ENCODE measurements at regions not wholly inside any gene's neighbourhood (a gene's known extent, or its start where the extent isn't known, plus 50 kb on each side); places are given as distances from the start of the nearest gene placed in this dataset.

GRCh38 chr5:58239731-58240130 lies 220.2 kb downstream of the PLK2 start:
- ATAC-seq: no peak
- TF ChIP-seq CTCF (IDR thresholded peaks at IDR 0.05): no peak
- H3K4me3 Mint-ChIP-seq: no peak overlapping the region
- peaks cover 3% of the 10 kb centered on the region for H3K27me3 Mint-ChIP-seq
- intact Hi-C loops (cut with micrococcal nuclease): no loop called here
- POLR2A ChIA-PET: no interaction called here
- DNase-seq: no peak
- H3K9me3 Mint-ChIP-seq: no peaks in the 10 kb centered on the region
- no peaks in the 10 kb centered on the region for H3K4me1 Mint-ChIP-seq (ENCODE audit: low read depth)
- H3K36me3 Mint-ChIP-seq (ENCODE audit: low read depth): no peaks in the 10 kb centered on the region
- CTCF ChIA-PET: no interaction called here
- no peak overlapping the region for H3K27ac Mint-ChIP-seq

- Mint-ChIP-seq H3K9me3 (no peaks in the 10 kb centered on the region), H3K4me1 (ENCODE audit: low read depth) (no peaks in the 10 kb centered on the region), H3K27me3 (peaks cover 3% of the 10 kb centered on the region), H3K4me3 (no peak overlapping the region), H3K36me3 (ENCODE audit: low read depth) (no peaks in the 10 kb centered on the region), H3K27ac (no peak overlapping the region)
- DNase-seq: no peak
- TF ChIP-seq CTCF (IDR thresholded peaks at IDR 0.05): no peak
- no peak for ATAC-seq
- ChIA-PET CTCF (no interaction called here), POLR2A (no interaction called here)
- intact Hi-C loops (cut with micrococcal nuclease): no loop called here
These were observed 220.8 kb downstream of the PLK2 start for GRCh38 chr5:58239045-58239444.

- Mint-ChIP-seq H3K27me3 (peaks cover 1% of the 10 kb centered on the region), H3K9me3 (no peaks in the 10 kb centered on the region), H3K27ac (no peak overlapping the region), H3K4me1 (ENCODE audit: low read depth) (no peaks in the 10 kb centered on the region), H3K4me3 (no peak overlapping the region), H3K36me3 (ENCODE audit: low read depth) (no peaks in the 10 kb centered on the region)
- POLR2A ChIA-PET: no interaction called here
- no peak for DNase-seq
- intact Hi-C loops (cut with micrococcal nuclease): no loop called here
- ATAC-seq: no peak
- no peak for TF ChIP-seq CTCF (IDR thresholded peaks at IDR 0.05)
- CTCF ChIA-PET: no interaction called here
These were observed 223.4 kb downstream of the PLK2 start for GRCh38 chr5:58236498-58236897.

GRCh38 chr5:58235299-58235698 lies 224.6 kb downstream of the PLK2 start:
- H3K36me3 Mint-ChIP-seq (ENCODE audit: low read depth): no peaks in the 10 kb centered on the region
- no peaks in the 10 kb centered on the region for H3K4me1 Mint-ChIP-seq (ENCODE audit: low read depth)
- H3K27ac Mint-ChIP-seq: no peak overlapping the region
- no peak overlapping the region for H3K4me3 Mint-ChIP-seq
- no peak for ATAC-seq
- no peak for TF ChIP-seq CTCF (IDR thresholded peaks at IDR 0.05)
- POLR2A ChIA-PET: no interaction called here
- DNase-seq: no peak
- H3K9me3 Mint-ChIP-seq: no peaks in the 10 kb centered on the region
- H3K27me3 Mint-ChIP-seq: no peaks in the 10 kb centered on the region
- intact Hi-C loops (cut with micrococcal nuclease): no loop called here
- CTCF ChIA-PET: no interaction called here

GRCh38 chr5:58232130-58232529 lies 227.8 kb downstream of the PLK2 start:
- no peak overlapping the region for H3K27ac Mint-ChIP-seq
- no peak for DNase-seq
- H3K27me3 Mint-ChIP-seq: no peaks in the 10 kb centered on the region

More at GRCh38 chr5:58232130-58232529, 227.8 kb downstream of the PLK2 start:
- no peaks in the 10 kb centered on the region for H3K36me3 Mint-ChIP-seq (ENCODE audit: low read depth)
- ChIA-PET CTCF (no interaction called here), POLR2A (interaction anchor here (0.6 kb wide), 1 partner anchor 73 kb away, joined by 4 read pairs; no protein-coding TSS in a partner anchor)
- TF ChIP-seq CTCF (IDR thresholded peaks at IDR 0.05): no peak
- H3K9me3 Mint-ChIP-seq: no peaks in the 10 kb centered on the region
- no peak for ATAC-seq
- intact Hi-C loops (cut with micrococcal nuclease): no loop called here
- H3K4me3 Mint-ChIP-seq: no peak overlapping the region
- H3K4me1 Mint-ChIP-seq (ENCODE audit: low read depth): no peaks in the 10 kb centered on the region
